Glutamatergic neuron (in vitro differentiated cells): ENCODE measurements at regions not wholly inside any gene's neighbourhood (a gene's known extent, or its start where the extent isn't known, plus 50 kb on each side); places are given as distances from the start of the nearest gene placed in this dataset.

Source experiments
- DNase-seq: peaks from one replicate; pipeline ENCODE4 v3.0.0; 2022
- H3K27ac Mint-ChIP-seq: one replicate; pipeline ENCODE4 v1.8.0; 2020; ENCODE audit warnings: mild to moderate bottlenecking, mixed read lengths, inconsistent platforms; ENCODE audit not compliant: unreplicated experiment
- H3K27me3 Mint-ChIP-seq: one replicate; pipeline ENCODE4 v1.8.0; 2020; ENCODE audit warnings: mild to moderate bottlenecking, moderate library complexity, mixed read lengths, inconsistent platforms; ENCODE audit not compliant: unreplicated experiment
- H3K36me3 Mint-ChIP-seq: one replicate; pipeline ENCODE4 v1.8.0; 2020; ENCODE audit warnings: mild to moderate bottlenecking, mixed read lengths, inconsistent platforms; ENCODE audit not compliant: unreplicated experiment
- H3K4me1 Mint-ChIP-seq: one replicate; pipeline ENCODE4 v1.8.0; 2020; ENCODE audit warnings: mild to moderate bottlenecking, low read depth, mixed read lengths, inconsistent platforms; ENCODE audit not compliant: unreplicated experiment
- H3K4me3 Mint-ChIP-seq: one replicate; pipeline ENCODE4 v1.8.0; 2020; ENCODE audit warnings: mild to moderate bottlenecking, mixed read lengths, inconsistent platforms; ENCODE audit not compliant: unreplicated experiment
- H3K9me3 Mint-ChIP-seq: one replicate; pipeline ENCODE4 v1.8.0; 2020; ENCODE audit warnings: mild to moderate bottlenecking, moderate library complexity, mixed read lengths, inconsistent platforms; ENCODE audit not compliant: unreplicated experiment
- CTCF ChIP-seq: fragments of 200-600 bp; sonication (generic); IDR thresholded peaks from one replicate; pipeline ENCODE4 v1.5.0; 2021; ENCODE audit not compliant: partially characterized antibody, unreplicated experiment

DNA sequence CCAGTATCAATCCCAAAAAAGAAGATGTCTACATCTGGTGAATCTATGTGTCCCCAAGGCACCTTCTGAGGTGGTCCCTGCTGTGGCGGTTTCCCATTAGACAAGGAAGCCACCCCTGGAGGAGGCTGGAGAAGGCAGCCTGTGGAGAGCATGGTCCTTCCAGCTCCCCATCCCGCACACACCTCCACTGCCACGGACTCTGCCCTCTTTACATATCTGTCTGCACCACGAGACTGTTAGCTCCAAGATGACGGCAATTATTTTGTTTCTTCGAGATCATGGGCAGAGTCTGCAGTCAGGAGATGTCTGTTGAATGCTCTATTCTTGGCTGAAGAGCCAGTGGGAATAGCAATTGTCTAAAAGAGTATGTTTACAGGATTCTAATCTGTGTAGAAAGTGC lies 132.0 kb downstream of the OSR1 start:
- H3K27me3 Mint-ChIP-seq = no peaks in the 10 kb centered on the region
- peaks cover 2% of the 10 kb centered on the region for H3K4me1 Mint-ChIP-seq
- no peaks in the 10 kb centered on the region for H3K9me3 Mint-ChIP-seq
- H3K4me3 Mint-ChIP-seq = no peak overlapping the region
- no peaks in the 10 kb centered on the region for H3K36me3 Mint-ChIP-seq
- no peak for DNase-seq
- no peak for TF ChIP-seq CTCF
- H3K27ac Mint-ChIP-seq = no peak overlapping the region

GRCh38 chr2:19225931-19226330 lies 132.5 kb downstream of the OSR1 start:
- H3K9me3 Mint-ChIP-seq = no peaks in the 10 kb centered on the region
- H3K4me1 Mint-ChIP-seq = peaks cover 2% of the 10 kb centered on the region
- TF ChIP-seq CTCF = no peak
- H3K27ac Mint-ChIP-seq = no peak overlapping the region
- H3K27me3 Mint-ChIP-seq = no peaks in the 10 kb centered on the region
- DNase-seq = no peak
- no peaks in the 10 kb centered on the region for H3K36me3 Mint-ChIP-seq
- H3K4me3 Mint-ChIP-seq = no peak overlapping the region

GRCh38 chr2:19225126-19225525 lies 133.3 kb downstream of the OSR1 start:
- Mint-ChIP-seq H3K9me3 (no peaks in the 10 kb centered on the region), H3K27me3 (no peaks in the 10 kb centered on the region), H3K4me3 (no peak overlapping the region), H3K4me1 (peaks cover 2% of the 10 kb centered on the region), H3K27ac (no peak overlapping the region), H3K36me3 (no peaks in the 10 kb centered on the region)
- DNase-seq = no peak
- TF ChIP-seq CTCF = no peak

GRCh38 chr2:19224486-19224885 lies 133.9 kb downstream of the OSR1 start:
- Mint-ChIP-seq H3K4me3 (no peak overlapping the region), H3K27ac (no peak overlapping the region)

DNA sequence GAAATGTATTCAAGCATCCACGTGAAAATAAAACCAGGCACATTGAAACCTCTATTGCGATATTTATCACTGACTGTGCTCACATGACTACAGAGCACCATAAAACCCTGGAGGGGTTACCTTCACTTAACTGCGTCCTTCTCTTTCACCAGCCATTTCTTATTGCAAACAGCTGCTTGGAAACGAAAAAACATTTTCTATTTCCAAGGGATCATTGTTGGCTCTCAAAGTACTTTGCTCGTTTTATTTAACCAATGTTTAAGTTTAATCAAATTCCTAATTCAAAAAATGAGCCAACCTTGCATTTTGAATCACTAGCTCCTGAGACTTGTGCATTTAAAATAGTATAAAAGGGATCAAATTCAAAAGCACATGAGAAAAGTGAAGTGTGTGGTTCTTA lies 134.4 kb downstream of the OSR1 start:
- no peak for DNase-seq
- H3K27ac Mint-ChIP-seq = no peak overlapping the region

More at GRCh38 chr2:19224486-19224885, 133.9 kb downstream of the OSR1 start:
- no peak for TF ChIP-seq CTCF
- DNase-seq = no peak
- Mint-ChIP-seq H3K4me1 (peaks cover 2% of the 10 kb centered on the region), H3K9me3 (no peaks in the 10 kb centered on the region), H3K27me3 (no peaks in the 10 kb centered on the region), H3K36me3 (no peaks in the 10 kb centered on the region)

More for the DNA sequence above, 134.4 kb downstream of the OSR1 start:
- H3K4me3 Mint-ChIP-seq = no peak overlapping the region
- no peaks in the 10 kb centered on the region for H3K9me3 Mint-ChIP-seq
- H3K36me3 Mint-ChIP-seq = no peaks in the 10 kb centered on the region
- peaks cover 4% of the 10 kb centered on the region for H3K4me1 Mint-ChIP-seq
- TF ChIP-seq CTCF = no peak
- no peaks in the 10 kb centered on the region for H3K27me3 Mint-ChIP-seq
